ENCODE measurements at regions not wholly inside any gene's neighbourhood (a gene's known extent, or its start where the extent isn't known, plus 50 kb on each side); places are given as distances from the start of the nearest gene placed in this dataset.

GRCh38 chr10:90458571-90458970 is 399.3 kb downstream of the HTR7 start:
- TF ChIP-seq CTCF (IDR thresholded peaks at IDR 0.05; ENCODE audit: insufficient read depth, low read length, poor library complexity, severe bottlenecking) (no peak), EZH2phosphoT487 (conservative IDR thresholded peaks at IDR 0.05; ENCODE audit: low read length) (no peak)

Data from SU-DHL-6 (cell line).